Lung (tissue), 11 donors: ENCODE measurements at regions not wholly inside any gene's neighbourhood (a gene's known extent, or its start where the extent isn't known, plus 50 kb on each side); places are given as distances from the start of the nearest gene placed in this dataset.

Experiments
- ATAC-seq: fragments of 200-7000 bp; cut with Tn5 transposase; one replicate; pipeline ENCODE4 v1.9.1; 2020; ENCODE audit warnings: moderate number of reproducible peaks; ENCODE audit not compliant: insufficient read depth, low FRiP score
- DNase-seq, 3 donors: peaks; one replicate each; pipeline ENCODE4 v3.0.0-alpha.2; 2013 to 2017
- H3K27ac ChIP-seq, 2 donors: one replicate each; pipeline ENCODE4 v1.5.1; 2013; ENCODE audit warnings: mild to moderate bottlenecking in 2 of 2, moderate library complexity in 2 of 2, control low read depth in 1 of 2, inconsistent platforms in 1 of 2, low read depth in 1 of 2, low read length in 1 of 2
- H3K27me3 ChIP-seq, 3 donors: one replicate each; pipeline ENCODE4 v1.5.1; 2013; ENCODE audit warnings: low read length in 2 of 3; ENCODE audit not compliant: control insufficient read depth in 3 of 3, insufficient read depth in 3 of 3
- H3K36me3 ChIP-seq, 4 donors: one replicate each; pipeline ENCODE4 v1.5.1; 2013; ENCODE audit warnings: low read length in 4 of 4, mild to moderate bottlenecking in 1 of 4, moderate library complexity in 1 of 4; ENCODE audit not compliant: control insufficient read depth in 4 of 4, insufficient read depth in 4 of 4
- H3K4me1 ChIP-seq, 5 donors: one replicate each; pipeline ENCODE4 v1.5.1; 2013; ENCODE audit warnings: low read length in 5 of 5, mild to moderate bottlenecking in 2 of 5, moderate library complexity in 1 of 5; ENCODE audit not compliant: control insufficient read depth in 5 of 5, insufficient read depth in 5 of 5
- H3K4me3 ChIP-seq: one replicate; pipeline ENCODE4 v1.5.1; 2013; ENCODE audit warnings: mild to moderate bottlenecking, control low read depth, moderate library complexity
- H3K9ac ChIP-seq, 2 donors: one replicate each; pipeline ENCODE4 v1.5.1; 2013; ENCODE audit warnings: low read length in 2 of 2, control low read depth in 1 of 2; ENCODE audit not compliant: insufficient read depth in 1 of 2
- H3K9me3 ChIP-seq, 4 donors: one replicate each; pipeline ENCODE4 v1.5.1; 2013; ENCODE audit warnings: low read length in 3 of 4, mild to moderate bottlenecking in 1 of 4, moderate library complexity in 1 of 4; ENCODE audit not compliant: control insufficient read depth in 4 of 4, insufficient read depth in 3 of 4
- WGBS, 2 donors: extraction: QIAGEN DNeasy Blood & Tissue Kit; methylation state at CpG; one replicate each; pipeline ENCODE4 v1.1.7; 2013; 5-methylcytosine and 5-hydroxymethylcytosine counted together
- TF ChIP-seq, protein P1 (sequence below): IDR thresholded peaks from 2 replicates; pipeline ENCODE4 v1.5.1; 2012; ENCODE audit warnings: mild to moderate bottlenecking; ENCODE audit errors: control extremely low read depth, extremely low read depth
- donor health status: control.
- donor health status: control.
- donor health status: Bipolar disorder and iron deficiency.
- donor health status: healthy.
- donor health status: DM: yes; HTN: yes; CAD: no.

DNA sequence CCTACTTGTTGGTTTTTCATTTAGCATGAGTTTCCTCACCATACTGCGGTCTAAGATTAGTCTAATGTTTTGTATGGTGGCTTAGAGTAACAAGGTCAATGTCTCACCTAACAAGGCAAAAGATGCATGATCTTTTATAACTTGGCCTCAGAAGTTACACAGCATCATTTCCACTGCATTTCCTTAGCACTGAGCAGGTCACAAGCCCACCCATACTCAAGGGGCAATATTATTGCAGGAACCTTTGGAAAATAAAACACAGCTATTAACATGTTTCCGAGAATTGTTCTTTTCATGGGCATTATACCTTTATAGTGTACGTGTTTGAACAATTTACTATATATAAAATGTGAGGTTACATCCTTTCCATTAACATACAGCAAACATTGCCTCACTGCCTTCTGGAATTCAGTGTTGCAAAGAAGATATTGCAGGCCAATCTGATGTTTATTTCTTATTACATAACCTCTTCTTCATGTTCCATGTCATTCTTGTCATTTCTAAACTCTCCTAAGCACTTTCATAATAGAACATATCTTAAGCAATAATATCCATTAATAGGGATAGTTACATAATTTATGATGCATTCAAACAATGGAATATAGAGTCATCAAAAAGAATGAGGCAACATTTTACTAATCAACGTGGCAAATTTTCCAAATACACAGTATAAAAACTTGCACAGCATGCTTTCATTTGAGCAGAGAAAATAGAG is 153.8 kb downstream of the AREG start:
- ATAC-seq = no peak
- H3K36me3 ChIP-seq = no peaks in the 10 kb centered on the region
- TF ChIP-seq, protein P1, sequence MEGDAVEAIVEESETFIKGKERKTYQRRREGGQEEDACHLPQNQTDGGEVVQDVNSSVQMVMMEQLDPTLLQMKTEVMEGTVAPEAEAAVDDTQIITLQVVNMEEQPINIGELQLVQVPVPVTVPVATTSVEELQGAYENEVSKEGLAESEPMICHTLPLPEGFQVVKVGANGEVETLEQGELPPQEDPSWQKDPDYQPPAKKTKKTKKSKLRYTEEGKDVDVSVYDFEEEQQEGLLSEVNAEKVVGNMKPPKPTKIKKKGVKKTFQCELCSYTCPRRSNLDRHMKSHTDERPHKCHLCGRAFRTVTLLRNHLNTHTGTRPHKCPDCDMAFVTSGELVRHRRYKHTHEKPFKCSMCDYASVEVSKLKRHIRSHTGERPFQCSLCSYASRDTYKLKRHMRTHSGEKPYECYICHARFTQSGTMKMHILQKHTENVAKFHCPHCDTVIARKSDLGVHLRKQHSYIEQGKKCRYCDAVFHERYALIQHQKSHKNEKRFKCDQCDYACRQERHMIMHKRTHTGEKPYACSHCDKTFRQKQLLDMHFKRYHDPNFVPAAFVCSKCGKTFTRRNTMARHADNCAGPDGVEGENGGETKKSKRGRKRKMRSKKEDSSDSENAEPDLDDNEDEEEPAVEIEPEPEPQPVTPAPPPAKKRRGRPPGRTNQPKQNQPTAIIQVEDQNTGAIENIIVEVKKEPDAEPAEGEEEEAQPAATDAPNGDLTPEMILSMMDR = no peak
- no peak overlapping the region for H3K4me3 ChIP-seq
- H3K27ac ChIP-seq = no peak overlapping the region
- H3K27me3 ChIP-seq = peaks cover 0 to 3% (median 0%) of the 10 kb centered on the region in 3 donors
- no peak overlapping the region for H3K9ac ChIP-seq
- DNase-seq = no peak
- H3K4me1 ChIP-seq = no peaks in the 10 kb centered on the region
- WGBS, 2 donors = 73 to 77% methylated on average over 4 of the region's 4 CpGs
- peaks cover 0 to 7% (median 2%) of the 10 kb centered on the region in 4 donors for H3K9me3 ChIP-seq

DNA sequence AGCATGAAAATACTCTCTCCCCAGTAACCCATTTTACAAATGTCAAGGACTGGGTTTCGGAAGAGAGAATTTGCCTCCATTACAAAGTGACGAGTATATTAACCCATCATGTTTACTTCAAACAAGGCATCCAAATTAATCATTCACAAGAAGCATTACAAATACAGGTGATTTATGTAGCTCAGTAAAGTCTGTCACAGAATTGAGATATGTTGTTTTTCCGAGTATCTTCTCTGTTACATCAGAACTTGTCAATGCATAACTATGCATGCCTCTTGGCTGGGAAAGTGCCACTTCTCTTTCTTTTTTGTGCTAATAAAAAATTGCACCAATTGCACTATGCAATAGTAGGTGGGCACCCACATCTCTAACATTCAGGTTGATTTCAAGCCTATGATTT is 158.2 kb downstream of the AREG start:
- Histone ChIP-seq H3K27ac (no peak overlapping the region), H3K9me3 (no peaks in the 10 kb centered on the region), H3K27me3 (peaks cover 0 to 3% (median 0%) of the 10 kb centered on the region in 3 donors), H3K36me3 (no peaks in the 10 kb centered on the region), H3K4me3 (no peak overlapping the region), H3K9ac (no peak overlapping the region), H3K4me1 (no peaks in the 10 kb centered on the region)
- no peak for ATAC-seq
- no peak for DNase-seq
- WGBS, 2 donors = 91 to 92% methylated on average over 3 of the region's 3 CpGs
- TF ChIP-seq, protein P1 = no peak

DNA sequence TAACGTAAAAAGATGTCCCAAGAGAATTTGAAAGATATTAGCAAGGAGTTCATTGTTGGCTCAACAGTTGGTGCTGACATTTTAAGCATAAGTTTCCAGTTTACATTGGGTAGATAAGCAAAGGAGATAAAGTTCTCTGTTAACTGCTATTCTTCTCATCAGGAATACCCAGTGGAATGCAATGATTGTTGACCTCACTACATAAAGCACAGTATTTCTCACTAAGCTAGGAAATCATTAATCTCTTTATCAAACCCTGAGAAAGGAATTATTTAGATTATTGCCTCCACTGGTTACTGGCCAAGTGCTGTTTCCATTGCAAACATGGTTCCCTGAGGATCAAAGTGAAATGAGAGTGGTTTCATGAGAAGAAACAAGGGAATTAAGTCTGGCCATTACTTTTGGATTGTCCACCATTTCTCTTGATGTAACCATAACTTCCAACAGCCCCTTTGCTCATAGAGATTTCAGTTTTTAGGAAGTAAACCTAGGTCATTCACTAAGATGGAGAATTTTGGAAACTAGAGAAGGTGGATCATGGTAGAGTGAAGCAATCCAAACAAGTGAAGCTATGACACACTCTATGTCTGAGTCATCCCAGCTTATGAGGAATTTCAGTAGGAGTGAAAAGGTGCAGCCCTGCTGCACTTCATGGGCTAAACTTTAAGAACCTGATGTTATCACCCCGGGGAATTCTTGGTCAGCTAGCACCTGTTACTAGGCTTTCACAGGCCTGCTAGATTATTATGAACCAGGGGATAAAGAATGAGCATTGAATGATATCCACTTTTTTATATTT is 163.4 kb downstream of the AREG start:
- DNase-seq = no peak
- no peak overlapping the region for H3K4me3 ChIP-seq
- TF ChIP-seq, protein P1 = no peak
- H3K36me3 ChIP-seq = no peaks in the 10 kb centered on the region
- no peaks in the 10 kb centered on the region for H3K9me3 ChIP-seq
- WGBS, 2 donors = 88 to 94% methylated on average over 2 of the region's 2 CpGs
- ATAC-seq = no peak
- H3K27me3 ChIP-seq = no peaks in the 10 kb centered on the region
- H3K9ac ChIP-seq = no peak overlapping the region
- H3K27ac ChIP-seq = no peak overlapping the region
- peaks cover 0 to 3% (median 0%) of the 10 kb centered on the region in 5 donors for H3K4me1 ChIP-seq
